ENCODE measurements at regions not wholly inside any gene's neighbourhood (a gene's known extent, or its start where the extent isn't known, plus 50 kb on each side); places are given as distances from the start of the nearest gene placed in this dataset.

- POLR2A ChIA-PET: no interaction called here
- no peaks in the 10 kb centered on the region for H3K9me3 Mint-ChIP-seq (ENCODE audit: insufficient read depth)
- WGBS (ENCODE audit: insufficient coverage): no CpG with 5 or more reads among the region's 1 CpG
These were observed 283.1 kb downstream of the IDS start for GRCh38 chrX:149222040-149222439.

GRCh38 chrX:149221230-149221629 is 283.9 kb downstream of the IDS start:
- DNase-seq (no peak), ATAC-seq (ENCODE audit: low read depth) (no peak)
- intact Hi-C loops (cut with micrococcal nuclease): no loop called here
- Mint-ChIP-seq H3K4me1 (no peaks in the 10 kb centered on the region), H3K27ac (no peak overlapping the region), H3K9me3 (ENCODE audit: insufficient read depth) (no peaks in the 10 kb centered on the region), H3K27me3 (no peaks in the 10 kb centered on the region), H3K4me3 (no peak overlapping the region)
- Histone ChIP-seq H3K9ac (ENCODE audit: low read length) (no peak overlapping the region), H2AFZ (ENCODE audit: insufficient read depth, low read depth, low read length, poor library complexity, severe bottlenecking) (no peak overlapping the region), H3K9me3 (ENCODE audit: control extremely low read depth in 1 of 3, control insufficient read depth in 2 of 3, insufficient read depth in 1 of 3, low read length in 2 of 3) (peaks cover 0 to 6% (median 0%) of the 10 kb centered on the region in 3 donors), H3K4me1 (ENCODE audit: control insufficient read depth in 2 of 2, insufficient read depth in 2 of 2, low read length in 2 of 2) (no peaks in the 10 kb centered on the region), H3K4me2 (replicated peaks; ENCODE audit: low read depth, low read length, poor library complexity, severe bottlenecking) (no peak overlapping the region), H3K27ac (ENCODE audit: low read length in 2 of 2) (no peak overlapping the region), H3K27me3 (replicated peaks in 1 of 4; ENCODE audit: control extremely low read depth in 1 of 4, control insufficient read depth in 3 of 4, insufficient read depth in 4 of 4, low read length in 3 of 4) (no peaks in the 10 kb centered on the region), H3K36me3 (replicated peaks in 1 of 2; ENCODE audit: control extremely low read depth in 1 of 2, control insufficient read depth in 1 of 2, extremely low read depth in 1 of 2, insufficient read depth in 2 of 2, low read length in 1 of 2) (no peaks in the 10 kb centered on the region), H3K4me3 (ENCODE audit: control extremely low read depth in 1 of 5, extremely low read depth in 1 of 5, insufficient read depth in 1 of 5, low read depth in 2 of 5, low read length in 4 of 5) (no peak overlapping the region), H4K20me1 (ENCODE audit: control insufficient read depth, insufficient read depth, low read length, poor library complexity, severe bottlenecking) (no peaks in the 10 kb centered on the region), H3K79me2 (ENCODE audit: control insufficient read depth, insufficient read depth, low read length) (no peaks in the 10 kb centered on the region)
- CTCF ChIA-PET: no interaction called here
- 88% methylated on average over 2 of the region's 6 CpGs for WGBS (ENCODE audit: insufficient coverage)
- TF ChIP-seq CTCF (IDR thresholded peaks at IDR 0.05): no peak
- TF ChIP-seq EZH2 (IDR thresholded peaks at IDR 0.05; ENCODE audit: borderline replicate concordance, insufficient read depth, low read depth, low read length, poor library complexity, severe bottlenecking): no peak
- POLR2A ChIA-PET: no interaction called here

More at GRCh38 chrX:149222040-149222439, 283.1 kb downstream of the IDS start:
- Histone ChIP-seq H3K4me1 (ENCODE audit: control insufficient read depth in 2 of 2, insufficient read depth in 2 of 2, low read length in 2 of 2) (no peaks in the 10 kb centered on the region), H3K36me3 (replicated peaks in 1 of 2; ENCODE audit: control extremely low read depth in 1 of 2, control insufficient read depth in 1 of 2, extremely low read depth in 1 of 2, insufficient read depth in 2 of 2, low read length in 1 of 2) (no peaks in the 10 kb centered on the region), H2AFZ (ENCODE audit: insufficient read depth, low read depth, low read length, poor library complexity, severe bottlenecking) (no peak overlapping the region), H3K27ac (ENCODE audit: low read length in 2 of 2) (no peak overlapping the region), H3K9ac (ENCODE audit: low read length) (no peak overlapping the region), H3K27me3 (replicated peaks in 1 of 4; ENCODE audit: control extremely low read depth in 1 of 4, control insufficient read depth in 3 of 4, insufficient read depth in 4 of 4, low read length in 3 of 4) (no peaks in the 10 kb centered on the region), H3K4me2 (replicated peaks; ENCODE audit: low read depth, low read length, poor library complexity, severe bottlenecking) (no peak overlapping the region), H3K4me3 (ENCODE audit: control extremely low read depth in 1 of 5, extremely low read depth in 1 of 5, insufficient read depth in 1 of 5, low read depth in 2 of 5, low read length in 4 of 5) (no peak overlapping the region), H3K79me2 (ENCODE audit: control insufficient read depth, insufficient read depth, low read length) (no peaks in the 10 kb centered on the region), H4K20me1 (ENCODE audit: control insufficient read depth, insufficient read depth, low read length, poor library complexity, severe bottlenecking) (no peaks in the 10 kb centered on the region), H3K9me3 (ENCODE audit: control extremely low read depth in 1 of 3, control insufficient read depth in 2 of 3, insufficient read depth in 1 of 3, low read length in 2 of 3) (peaks cover 0 to 3% (median 0%) of the 10 kb centered on the region in 3 donors)
- ATAC-seq (ENCODE audit: low read depth): no peak
- no peak overlapping the region for H3K27ac Mint-ChIP-seq
- no peak overlapping the region for H3K4me3 Mint-ChIP-seq
- H3K27me3 Mint-ChIP-seq: no peaks in the 10 kb centered on the region
- CTCF ChIA-PET: no interaction called here
- TF ChIP-seq CTCF (IDR thresholded peaks at IDR 0.05) (no peak), EZH2 (IDR thresholded peaks at IDR 0.05; ENCODE audit: borderline replicate concordance, insufficient read depth, low read depth, low read length, poor library complexity, severe bottlenecking) (no peak)
- intact Hi-C loops (cut with micrococcal nuclease): no loop called here
- no peaks in the 10 kb centered on the region for H3K4me1 Mint-ChIP-seq
- DNase-seq: no peak
